ENCODE measurements at regions not wholly inside any gene's neighbourhood (a gene's known extent, or its start where the extent isn't known, plus 50 kb on each side); places are given as distances from the start of the nearest gene placed in this dataset.

GRCh38 chr12:88870000-88870737, 289.9 kb upstream of the KITLG start:
- no peaks in the 10 kb centered on the region for H3K36me3 ChIP-seq
- intact Hi-C loops (cut with DNase I), result no loop called here
- no peak overlapping the region for H3K4me3 ChIP-seq
- no peaks in the 10 kb centered on the region for H3K4me1 ChIP-seq
- DNase-seq (ENCODE audit: low spot score in 2 of 2), result no peak
- H3K9me3 ChIP-seq, result no peaks in the 10 kb centered on the region
- no peak overlapping the region for H3K27ac ChIP-seq
- TF ChIP-seq CTCF (IDR thresholded peaks at IDR 0.05), result no peak
- H3K27me3 ChIP-seq, result no peaks in the 10 kb centered on the region

- no peaks in the 10 kb centered on the region for H3K36me3 ChIP-seq
- no peak overlapping the region for H3K4me3 ChIP-seq
- H3K27ac ChIP-seq, result no peak overlapping the region
- TF ChIP-seq CTCF (IDR thresholded peaks at IDR 0.05), result no peak
- H3K9me3 ChIP-seq, result no peaks in the 10 kb centered on the region
- no peaks in the 10 kb centered on the region for H3K27me3 ChIP-seq
- intact Hi-C loops (cut with DNase I), result no loop called here
- H3K4me1 ChIP-seq, result no peaks in the 10 kb centered on the region
- DNase-seq (ENCODE audit: low spot score in 2 of 2), result no peak
Observed at GRCh38 chr12:88868050-88868449, 287.8 kb upstream of the KITLG start.

- no peak for TF ChIP-seq CTCF (IDR thresholded peaks at IDR 0.05)
Observed at GRCh38 chr12:88867510-88867909, 287.2 kb upstream of the KITLG start.

GRCh38 chr12:88866881-88867280, 286.6 kb upstream of the KITLG start:
- TF ChIP-seq CTCF (IDR thresholded peaks at IDR 0.05), result no peak
- intact Hi-C loops (cut with DNase I), result no loop called here
- no peak overlapping the region for H3K4me3 ChIP-seq
- H3K9me3 ChIP-seq, result no peaks in the 10 kb centered on the region
- no peaks in the 10 kb centered on the region for H3K27me3 ChIP-seq
- DNase-seq (ENCODE audit: low spot score in 2 of 2), result no peak
- H3K27ac ChIP-seq, result no peak overlapping the region
- H3K4me1 ChIP-seq, result no peaks in the 10 kb centered on the region
- no peaks in the 10 kb centered on the region for H3K36me3 ChIP-seq

More at GRCh38 chr12:88867510-88867909, 287.2 kb upstream of the KITLG start:
- DNase-seq (ENCODE audit: low spot score in 2 of 2), result no peak
- Histone ChIP-seq H3K27me3 (no peaks in the 10 kb centered on the region), H3K9me3 (no peaks in the 10 kb centered on the region), H3K36me3 (no peaks in the 10 kb centered on the region), H3K4me1 (no peaks in the 10 kb centered on the region), H3K27ac (no peak overlapping the region), H3K4me3 (no peak overlapping the region)
- intact Hi-C loops (cut with DNase I), result no loop called here

GRCh38 chr12:88865537-88865936, 285.3 kb upstream of the KITLG start:
- H3K4me1 ChIP-seq, result no peaks in the 10 kb centered on the region
- H3K27ac ChIP-seq, result no peak overlapping the region
- H3K27me3 ChIP-seq, result no peaks in the 10 kb centered on the region
- intact Hi-C loops (cut with DNase I), result no loop called here
- no peaks in the 10 kb centered on the region for H3K9me3 ChIP-seq
- no peak overlapping the region for H3K4me3 ChIP-seq
- no peaks in the 10 kb centered on the region for H3K36me3 ChIP-seq
- TF ChIP-seq CTCF (IDR thresholded peaks at IDR 0.05), result no peak
- no peak for DNase-seq (ENCODE audit: low spot score in 2 of 2)

- Histone ChIP-seq H3K4me1 (no peaks in the 10 kb centered on the region), H3K4me3 (no peak overlapping the region), H3K27me3 (no peaks in the 10 kb centered on the region), H3K36me3 (no peaks in the 10 kb centered on the region), H3K9me3 (no peaks in the 10 kb centered on the region), H3K27ac (no peak overlapping the region)
- TF ChIP-seq CTCF (IDR thresholded peaks at IDR 0.05), result no peak
- intact Hi-C loops (cut with DNase I), result no loop called here
- no peak for DNase-seq (ENCODE audit: low spot score in 2 of 2)
Observed at GRCh38 chr12:88860851-88861250, 280.6 kb upstream of the KITLG start.
